GM21576 (cell line): ENCODE measurements at regions not wholly inside any gene's neighbourhood (a gene's known extent, or its start where the extent isn't known, plus 50 kb on each side); places are given as distances from the start of the nearest gene placed in this dataset.
"Not testable (repeated sequence)": the region's sequence is repeated elsewhere in the genome, so short reads cannot be mapped to it uniquely, and the experiment has no call there.

Source experiments
- ATAC-seq: cut with Tn5 transposase; IDR thresholded peaks from one replicate; pipeline ENCODE4 v1.9.1; 2021; ENCODE audit warnings: mild to moderate bottlenecking, moderate library complexity; ENCODE audit not compliant: unreplicated experiment

- ATAC-seq = no peak
These were observed 193.4 kb upstream of the CDH11 start for GRCh38 chr16:65315081-65315780.

GRCh38 chr16:65314627-65315008 lies 192.8 kb upstream of the CDH11 start:
- no peak for ATAC-seq

- no peak for ATAC-seq
These were observed 192.2 kb upstream of the CDH11 start for GRCh38 chr16:65313936-65314626.

- no peak for ATAC-seq
These were observed 190.9 kb upstream of the CDH11 start for GRCh38 chr16:65312795-65313194.

GRCh38 chr16:65312071-65312470 lies 190.2 kb upstream of the CDH11 start:
- ATAC-seq = no peak

- ATAC-seq = not testable (repeated sequence)
These were observed 188.6 kb upstream of the CDH11 start for GRCh38 chr16:65310491-65310890.

GRCh38 chr16:65309354-65309753 lies 187.5 kb upstream of the CDH11 start:
- ATAC-seq = no peak

GRCh38 chr16:65308506-65308905 lies 186.6 kb upstream of the CDH11 start:
- no peak for ATAC-seq

GRCh38 chr16:65307286-65307685 lies 185.4 kb upstream of the CDH11 start:
- ATAC-seq = no peak

- no peak for ATAC-seq
These were observed 184.9 kb upstream of the CDH11 start for GRCh38 chr16:65306722-65307121.

GRCh38 chr16:65306300-65306699 lies 184.4 kb upstream of the CDH11 start:
- ATAC-seq = no peak

- no peak for ATAC-seq
These were observed 183.6 kb upstream of the CDH11 start for GRCh38 chr16:65305266-65305959.

GRCh38 chr16:65301029-65301428 lies 179.2 kb upstream of the CDH11 start:
- no peak for ATAC-seq

- no peak for ATAC-seq
These were observed 175.6 kb upstream of the CDH11 start for GRCh38 chr16:65297453-65297852.

GRCh38 chr16:65295527-65295926 lies 173.7 kb upstream of the CDH11 start:
- no peak for ATAC-seq

GRCh38 chr16:65294708-65295107 lies 172.8 kb upstream of the CDH11 start:
- no peak for ATAC-seq

- ATAC-seq = no peak
These were observed 172.3 kb upstream of the CDH11 start for GRCh38 chr16:65294165-65294564.

- no peak for ATAC-seq
These were observed 167.2 kb upstream of the CDH11 start for GRCh38 chr16:65289022-65289421.

GRCh38 chr16:65287307-65287706 lies 165.4 kb upstream of the CDH11 start:
- ATAC-seq = no peak

- ATAC-seq = no peak
These were observed 163.5 kb upstream of the CDH11 start for GRCh38 chr16:65285128-65286048.

- no peak for ATAC-seq
These were observed 162.8 kb upstream of the CDH11 start for GRCh38 chr16:65284626-65285025.
